ENCODE measurements at regions not wholly inside any gene's neighbourhood (a gene's known extent, or its start where the extent isn't known, plus 50 kb on each side); places are given as distances from the start of the nearest gene placed in this dataset.

GRCh38 chr10:117740691-117741222 is 198.2 kb downstream of the EMX2 start:
- DNase-seq (ENCODE audit: low read depth, low spot score), result no peak
- POLR2A ChIA-PET, result no interaction called here
- H3K4me3 ChIP-seq (ENCODE audit: low read depth, low read length), result no peak overlapping the region
- TF ChIP-seq, protein P1, sequence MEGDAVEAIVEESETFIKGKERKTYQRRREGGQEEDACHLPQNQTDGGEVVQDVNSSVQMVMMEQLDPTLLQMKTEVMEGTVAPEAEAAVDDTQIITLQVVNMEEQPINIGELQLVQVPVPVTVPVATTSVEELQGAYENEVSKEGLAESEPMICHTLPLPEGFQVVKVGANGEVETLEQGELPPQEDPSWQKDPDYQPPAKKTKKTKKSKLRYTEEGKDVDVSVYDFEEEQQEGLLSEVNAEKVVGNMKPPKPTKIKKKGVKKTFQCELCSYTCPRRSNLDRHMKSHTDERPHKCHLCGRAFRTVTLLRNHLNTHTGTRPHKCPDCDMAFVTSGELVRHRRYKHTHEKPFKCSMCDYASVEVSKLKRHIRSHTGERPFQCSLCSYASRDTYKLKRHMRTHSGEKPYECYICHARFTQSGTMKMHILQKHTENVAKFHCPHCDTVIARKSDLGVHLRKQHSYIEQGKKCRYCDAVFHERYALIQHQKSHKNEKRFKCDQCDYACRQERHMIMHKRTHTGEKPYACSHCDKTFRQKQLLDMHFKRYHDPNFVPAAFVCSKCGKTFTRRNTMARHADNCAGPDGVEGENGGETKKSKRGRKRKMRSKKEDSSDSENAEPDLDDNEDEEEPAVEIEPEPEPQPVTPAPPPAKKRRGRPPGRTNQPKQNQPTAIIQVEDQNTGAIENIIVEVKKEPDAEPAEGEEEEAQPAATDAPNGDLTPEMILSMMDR (IDR thresholded peaks at IDR 0.05; ENCODE audit: insufficient read depth, low read length, missing control alignments), result no peak
- CTCF ChIA-PET, result no interaction called here

GRCh38 chr10:117741524-117741923 is 199.0 kb downstream of the EMX2 start:
- H3K4me3 ChIP-seq (ENCODE audit: low read depth, low read length), result no peak overlapping the region
- TF ChIP-seq, protein P1 (IDR thresholded peaks at IDR 0.05; ENCODE audit: insufficient read depth, low read length, missing control alignments), result peak; percentile 6
- POLR2A ChIA-PET, result no interaction called here
- DNase-seq (ENCODE audit: low read depth, low spot score), result no peak
- CTCF ChIA-PET, result no interaction called here

DNA sequence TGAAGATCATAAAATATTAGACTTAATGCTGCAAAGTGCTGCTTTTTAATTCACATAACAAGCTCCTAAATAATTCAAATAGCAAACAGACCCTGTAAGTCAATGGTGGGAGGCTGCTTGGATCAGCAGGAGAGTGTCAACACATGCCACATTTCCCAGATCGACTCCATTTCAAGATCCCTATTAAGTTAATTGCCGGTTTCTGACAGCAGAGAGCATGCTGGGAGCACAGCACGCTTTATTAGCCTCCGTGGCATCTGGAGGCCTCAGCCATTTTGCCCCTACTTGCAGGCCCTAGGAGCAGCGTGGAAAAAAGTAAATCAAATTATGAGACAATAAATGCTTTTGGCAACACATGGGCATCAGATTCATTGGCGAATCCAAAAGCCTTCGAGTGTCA is 201.0 kb downstream of the EMX2 start:
- H3K4me3 ChIP-seq (ENCODE audit: low read depth, low read length), result no peak overlapping the region
- POLR2A ChIA-PET, result no interaction called here
- CTCF ChIA-PET, result no interaction called here
- TF ChIP-seq, protein P1 (IDR thresholded peaks at IDR 0.05; ENCODE audit: insufficient read depth, low read length, missing control alignments), result no peak
- no peak for DNase-seq (ENCODE audit: low read depth, low spot score)

GRCh38 chr10:117745301-117745700 is 202.8 kb downstream of the EMX2 start:
- no peak for DNase-seq (ENCODE audit: low read depth, low spot score)
- CTCF ChIA-PET, result no interaction called here
- TF ChIP-seq, protein P1 (IDR thresholded peaks at IDR 0.05; ENCODE audit: insufficient read depth, low read length, missing control alignments), result no peak
- POLR2A ChIA-PET, result no interaction called here
- H3K4me3 ChIP-seq (ENCODE audit: low read depth, low read length), result no peak overlapping the region

DNA sequence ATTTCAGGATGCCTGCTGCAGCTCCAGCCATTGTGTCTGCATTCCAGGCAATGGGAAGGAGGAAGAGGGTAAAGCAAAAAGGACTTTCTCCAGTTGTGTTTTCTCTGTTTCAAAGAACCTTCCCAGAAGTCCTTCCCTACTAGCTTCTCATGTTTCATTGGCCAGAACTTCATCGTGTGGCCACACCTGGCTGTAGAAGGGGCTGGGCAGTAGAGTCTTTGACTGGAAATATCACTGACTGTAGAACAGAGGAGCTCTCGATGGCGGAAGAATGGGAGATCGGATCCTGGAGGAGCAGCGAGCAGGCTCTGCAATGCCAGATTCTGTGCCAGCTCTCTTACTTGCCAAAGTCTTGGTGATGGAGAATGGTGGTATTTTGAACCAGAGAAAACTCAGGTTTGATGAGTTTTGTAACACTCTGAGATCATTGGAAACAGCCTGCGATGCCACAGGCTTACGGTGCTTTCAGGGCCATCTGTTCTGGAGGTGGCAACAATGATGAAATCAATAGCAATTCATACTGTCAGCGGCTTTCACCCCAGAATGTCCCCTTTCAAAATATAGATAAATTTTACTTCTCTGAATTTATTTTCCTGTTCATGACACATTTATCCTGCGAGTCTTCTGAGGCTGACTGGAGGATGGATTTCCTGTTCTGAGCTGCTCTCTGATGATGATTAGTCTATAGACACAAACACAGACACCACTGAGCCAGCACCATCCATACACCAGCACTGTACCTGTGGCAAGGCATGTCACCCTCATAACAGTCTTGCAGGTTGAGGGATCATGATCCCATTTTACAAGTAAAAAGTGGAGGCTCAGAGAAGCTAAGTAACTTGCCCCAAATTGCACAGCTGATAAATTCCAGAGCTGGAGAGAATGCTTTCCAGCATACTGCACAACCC is 204.2 kb downstream of the EMX2 start:
- DNase-seq (ENCODE audit: low read depth, low spot score), result no peak
- TF ChIP-seq, protein P1 (IDR thresholded peaks at IDR 0.05; ENCODE audit: insufficient read depth, low read length, missing control alignments), result no peak
- no peak overlapping the region for H3K4me3 ChIP-seq (ENCODE audit: low read depth, low read length)
- ChIA-PET POLR2A (no interaction called here), CTCF (no interaction called here)

DNA sequence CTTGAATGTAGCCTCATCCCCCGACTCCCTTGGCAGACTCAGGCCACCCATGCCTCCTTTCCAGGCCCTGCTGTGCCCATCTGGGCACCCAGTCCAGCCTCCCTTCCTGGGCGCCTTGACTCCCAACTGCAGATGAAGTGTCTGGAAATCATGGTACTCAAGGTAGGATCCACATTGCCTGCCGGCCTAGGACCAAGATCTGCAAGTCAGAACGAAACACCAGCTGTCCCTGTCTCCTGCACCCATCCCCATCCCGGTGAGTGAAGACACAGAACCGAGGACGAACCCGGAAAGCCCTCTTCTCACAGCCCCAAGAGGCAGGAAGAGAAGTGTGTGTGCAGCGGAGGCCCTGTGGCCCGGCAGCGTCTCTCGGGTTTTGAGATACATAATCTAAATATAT is 205.1 kb downstream of the EMX2 start:
- CTCF ChIA-PET, result no interaction called here
- TF ChIP-seq, protein P1 (IDR thresholded peaks at IDR 0.05; ENCODE audit: insufficient read depth, low read length, missing control alignments), result no peak
- no peak for DNase-seq (ENCODE audit: low read depth, low spot score)

More for the DNA sequence above, 205.1 kb downstream of the EMX2 start:
- POLR2A ChIA-PET, result no interaction called here
- H3K4me3 ChIP-seq (ENCODE audit: low read depth, low read length), result no peak overlapping the region

Measured in AG04449 (cell line).